ENCODE measurements at regions not wholly inside any gene's neighbourhood (a gene's known extent, or its start where the extent isn't known, plus 50 kb on each side); places are given as distances from the start of the nearest gene placed in this dataset.

- no peaks in the 10 kb centered on the region for H3K9me3 ChIP-seq
- no peaks in the 10 kb centered on the region for H3K4me1 ChIP-seq
- no peak for TF ChIP-seq CTCF (IDR thresholded peaks at IDR 0.05)
- no peak for ATAC-seq
- no peak for DNase-seq
- intact Hi-C loops (cut with DNase I) = no loop called here
- peaks cover 0 to 6% (median 0%) of the 10 kb centered on the region in 7 donors for H3K27me3 ChIP-seq
- 90 to 92% methylated on average over 1 of the region's 1 CpG for WGBS, 2 donors
- H3K36me3 ChIP-seq = no peaks in the 10 kb centered on the region
- H3K4me3 ChIP-seq = no peak overlapping the region
- no peak overlapping the region for H3K27ac ChIP-seq
Observed at GRCh38 chr4:121269001-121269400, 104.9 kb upstream of the TNIP3 start.

GRCh38 chr4:121266982-121267381 lies 102.9 kb upstream of the TNIP3 start:
- no peak for DNase-seq
- no peak for TF ChIP-seq CTCF (IDR thresholded peaks at IDR 0.05)
- ATAC-seq = no peak
- 77 to 82% methylated on average over 3 of the region's 3 CpGs for WGBS, 2 donors
- Histone ChIP-seq H3K4me1 (no peaks in the 10 kb centered on the region), H3K27me3 (peaks cover 0 to 4% (median 0%) of the 10 kb centered on the region in 7 donors), H3K27ac (no peak overlapping the region), H3K4me3 (no peak overlapping the region), H3K36me3 (no peaks in the 10 kb centered on the region), H3K9me3 (no peaks in the 10 kb centered on the region)
- intact Hi-C loops (cut with DNase I) = no loop called here

- no peak for ATAC-seq
- Histone ChIP-seq H3K27me3 (no peaks in the 10 kb centered on the region), H3K36me3 (no peaks in the 10 kb centered on the region), H3K4me1 (peaks cover 0 to 19% (median 0%) of the 10 kb centered on the region in 9 donors), H3K9me3 (peaks cover 0 to 3% (median 0%) of the 10 kb centered on the region in 11 donors), H3K27ac (peak overlapping the region in 1 of 10 donors; percentile 58), H3K4me3 (no peak overlapping the region)
- intact Hi-C loops (cut with DNase I) = loop anchor here in 5 of 10 donors (10.0 kb wide), 2 partner anchors 1102 to 1182 kb away; no protein-coding TSS in a partner anchor
- TF ChIP-seq CTCF (IDR thresholded peaks at IDR 0.05) = no peak
- 90 to 91% methylated on average over 3 of the region's 3 CpGs for WGBS, 2 donors
- no peak for DNase-seq
Observed at GRCh38 chr4:121256887-121257466, 92.9 kb upstream of the TNIP3 start.

GRCh38 chr4:121255986-121256750 lies 92.0 kb upstream of the TNIP3 start:
- intact Hi-C loops (cut with DNase I) = loop anchor here in 5 of 10 donors (10.0 kb wide), 2 partner anchors 1101 to 1181 kb away; no protein-coding TSS in a partner anchor
- ATAC-seq = peak in 1 of 8 donors; percentile 62
- H3K4me1 ChIP-seq = peaks cover 0 to 19% (median 0%) of the 10 kb centered on the region in 9 donors

More at GRCh38 chr4:121255986-121256750, 92.0 kb upstream of the TNIP3 start:
- Histone ChIP-seq H3K36me3 (no peaks in the 10 kb centered on the region), H3K9me3 (peaks cover 0 to 3% (median 0%) of the 10 kb centered on the region in 11 donors), H3K27ac (peak overlapping the region in 1 of 10 donors; percentile 58), H3K4me3 (no peak overlapping the region), H3K27me3 (no peaks in the 10 kb centered on the region)
- no peak for DNase-seq
- TF ChIP-seq CTCF (IDR thresholded peaks at IDR 0.05) = no peak
